Mucosa of stomach (tissue), 1 donor: ENCODE measurements at regions not wholly inside any gene's neighbourhood (a gene's known extent, or its start where the extent isn't known, plus 50 kb on each side); places are given as distances from the start of the nearest gene placed in this dataset.

Experiments
- H3K27me3 ChIP-seq: one replicate; pipeline ENCODE4 v1.7.0; 2013; ENCODE audit warnings: mild to moderate bottlenecking, low read length; ENCODE audit not compliant: control insufficient read depth, insufficient read depth
- H3K36me3 ChIP-seq: one replicate; pipeline ENCODE4 v1.7.0; 2013; ENCODE audit warnings: low read length; ENCODE audit not compliant: control insufficient read depth, insufficient read depth
- H3K4me1 ChIP-seq: one replicate; pipeline ENCODE4 v1.7.0; 2013; ENCODE audit warnings: mild to moderate bottlenecking, low read length; ENCODE audit not compliant: control insufficient read depth, insufficient read depth
- H3K4me3 ChIP-seq: one replicate; pipeline ENCODE4 v1.7.0; 2013; ENCODE audit warnings: low read length
- H3K9ac ChIP-seq: one replicate; pipeline ENCODE4 v1.7.0; 2013; ENCODE audit warnings: mild to moderate bottlenecking, low read length, moderate library complexity
- H3K9me3 ChIP-seq: one replicate; pipeline ENCODE4 v1.7.0; 2013; ENCODE audit warnings: mild to moderate bottlenecking, low read length, moderate library complexity; ENCODE audit not compliant: control insufficient read depth
- donor health status: Pancreatic carcinoma.

DNA sequence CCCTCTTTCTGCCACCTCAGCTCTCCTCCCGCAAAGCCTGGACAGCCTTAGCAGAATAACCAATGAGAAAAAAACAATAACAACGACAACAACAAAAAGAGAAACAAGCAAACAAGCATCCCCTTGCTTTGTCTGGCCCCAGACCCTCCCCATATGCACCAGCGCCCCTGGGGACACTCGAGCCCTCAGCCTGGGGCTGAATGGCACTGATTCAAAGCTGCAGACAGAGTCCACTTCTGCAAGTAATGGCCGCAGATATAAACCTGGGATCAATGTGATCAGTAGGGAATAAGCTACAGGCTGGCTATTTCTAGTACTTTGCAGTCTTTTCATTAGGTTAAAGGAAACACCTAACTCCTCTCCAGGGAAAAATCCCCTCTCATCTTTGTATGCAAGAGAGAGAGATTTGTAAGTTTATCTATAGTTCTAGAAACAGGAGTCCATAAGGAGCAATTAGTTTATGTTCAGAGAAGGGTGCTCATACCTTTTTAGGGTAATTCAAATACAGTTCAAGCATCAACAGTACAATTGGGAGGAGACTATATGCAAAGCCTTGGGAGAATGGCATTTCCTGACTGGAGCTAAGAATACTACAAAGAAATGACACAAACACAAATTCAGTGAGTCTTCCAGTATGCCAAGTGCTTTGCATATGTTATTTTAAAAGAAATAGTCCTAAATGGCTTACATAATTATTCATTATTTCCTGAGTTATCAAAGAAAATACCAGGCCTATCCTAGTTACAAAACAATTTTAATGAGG lies 122.3 kb upstream of the DDX18 start:
- Histone ChIP-seq H3K9ac (no peak overlapping the region), H3K36me3 (no peaks in the 10 kb centered on the region), H3K4me1 (peaks cover 9% of the 10 kb centered on the region), H3K9me3 (no peaks in the 10 kb centered on the region), H3K27me3 (no peaks in the 10 kb centered on the region), H3K4me3 (no peak overlapping the region)

DNA sequence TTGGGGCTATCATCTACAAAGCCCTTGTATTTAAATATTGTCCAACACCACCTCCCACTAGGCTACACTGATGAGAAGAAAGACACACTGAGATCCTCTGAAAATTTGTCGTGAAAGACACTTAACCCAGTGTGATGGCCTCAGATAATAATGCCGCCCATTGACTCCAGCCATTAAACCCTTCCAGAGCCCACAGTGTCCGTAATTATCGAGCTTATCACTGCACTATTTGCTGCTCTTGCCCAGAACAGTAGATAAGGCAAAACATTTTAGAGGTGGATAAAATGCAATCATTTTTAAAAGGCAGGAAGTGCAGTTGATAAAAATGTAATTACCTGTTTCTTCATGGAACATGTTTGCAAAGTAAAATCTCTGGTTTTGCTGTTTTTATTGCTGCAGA lies 121.3 kb upstream of the DDX18 start:
- H3K9ac ChIP-seq = no peak overlapping the region
- H3K4me1 ChIP-seq = peaks cover 9% of the 10 kb centered on the region
- H3K27me3 ChIP-seq = no peaks in the 10 kb centered on the region
- H3K4me3 ChIP-seq = no peak overlapping the region
- H3K9me3 ChIP-seq = no peaks in the 10 kb centered on the region
- H3K36me3 ChIP-seq = no peaks in the 10 kb centered on the region

DNA sequence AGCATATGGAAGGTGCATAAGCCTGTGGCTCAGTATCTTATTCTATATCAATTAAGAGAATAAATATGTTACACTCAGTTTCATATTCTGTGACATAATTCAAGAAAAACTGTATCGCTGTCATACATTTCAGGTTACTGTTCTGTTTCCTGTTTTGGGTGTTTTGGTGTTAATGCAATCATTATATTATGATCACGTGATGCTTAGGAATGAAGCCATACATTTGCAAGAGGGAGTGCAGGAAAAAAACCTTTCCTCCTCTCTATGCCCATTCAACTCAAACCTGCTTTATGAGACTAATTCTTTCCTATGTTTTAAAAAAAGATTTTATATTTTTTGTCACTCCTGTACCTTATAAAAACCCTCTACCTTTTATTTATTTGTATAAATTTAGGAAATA lies 120.8 kb upstream of the DDX18 start:
- Histone ChIP-seq H3K9me3 (no peaks in the 10 kb centered on the region), H3K27me3 (no peaks in the 10 kb centered on the region), H3K4me1 (peaks cover 9% of the 10 kb centered on the region)

DNA sequence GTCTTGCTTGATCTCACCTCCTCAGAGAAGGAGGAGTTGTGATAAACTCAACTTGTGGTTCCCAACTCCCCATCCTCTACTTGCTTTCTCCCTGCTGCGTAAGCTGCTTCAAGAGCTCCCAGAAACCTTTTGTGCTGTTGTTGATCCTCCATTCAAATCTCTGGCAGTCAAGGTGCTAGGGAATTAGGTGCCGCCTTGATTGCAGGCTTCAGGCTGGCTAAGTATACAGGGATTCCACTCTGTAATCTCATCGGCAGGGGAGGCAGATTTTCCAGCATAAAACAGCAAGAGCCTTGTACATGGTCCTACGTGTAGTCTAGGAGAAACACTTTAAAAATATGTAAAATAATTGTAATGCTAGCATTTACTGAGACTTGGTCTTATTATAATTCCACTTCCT lies 116.2 kb upstream of the DDX18 start:
- Histone ChIP-seq H3K4me1 (no peaks in the 10 kb centered on the region), H3K36me3 (no peaks in the 10 kb centered on the region), H3K9me3 (no peaks in the 10 kb centered on the region)

More for the DNA sequence above, 120.8 kb upstream of the DDX18 start:
- H3K4me3 ChIP-seq = no peak overlapping the region
- H3K9ac ChIP-seq = no peak overlapping the region
- no peaks in the 10 kb centered on the region for H3K36me3 ChIP-seq

DNA sequence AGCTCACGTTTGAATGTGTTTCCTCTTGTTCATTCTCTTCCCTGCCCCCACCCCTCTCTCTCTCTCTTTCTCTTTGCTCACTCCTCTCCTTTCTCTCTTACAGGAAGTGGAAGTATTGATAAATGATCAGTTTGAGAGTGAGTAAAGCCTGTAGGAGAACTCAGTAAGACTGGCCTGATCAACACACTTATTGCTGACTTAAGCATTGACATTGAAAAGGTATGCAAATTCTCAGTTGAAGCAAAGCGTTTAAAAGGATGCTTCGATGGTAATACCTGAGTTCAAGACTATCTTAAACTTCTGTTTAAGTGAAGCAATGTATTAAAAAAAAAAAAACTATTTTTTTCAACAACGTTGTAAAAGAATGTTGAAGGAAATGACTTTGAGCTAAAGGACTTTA lies 115.7 kb upstream of the DDX18 start:
- Histone ChIP-seq H3K4me3 (no peak overlapping the region), H3K9ac (no peak overlapping the region), H3K4me1 (no peaks in the 10 kb centered on the region), H3K9me3 (no peaks in the 10 kb centered on the region), H3K27me3 (no peaks in the 10 kb centered on the region), H3K36me3 (no peaks in the 10 kb centered on the region)

More for the DNA sequence above, 116.2 kb upstream of the DDX18 start:
- Histone ChIP-seq H3K27me3 (no peaks in the 10 kb centered on the region), H3K4me3 (no peak overlapping the region), H3K9ac (no peak overlapping the region)

DNA sequence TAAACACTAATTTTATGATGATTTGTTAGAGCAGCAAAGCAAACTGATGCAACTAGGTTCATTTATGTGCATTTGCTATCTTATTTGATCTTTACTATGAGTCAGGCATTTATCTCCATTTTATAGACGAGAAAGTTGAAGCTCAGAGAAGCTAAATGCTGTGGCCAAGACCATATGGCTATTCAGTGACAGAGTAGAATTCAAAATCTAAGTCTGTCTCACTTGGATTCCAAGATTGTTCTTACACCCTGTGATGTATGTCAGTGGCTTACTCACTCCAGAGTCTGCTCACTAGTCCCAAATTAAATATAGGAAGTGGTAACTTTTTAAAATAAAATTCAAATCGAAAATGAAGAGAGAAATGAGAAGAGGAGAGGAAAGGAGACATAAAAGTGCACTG lies 114.0 kb upstream of the DDX18 start:
- Histone ChIP-seq H3K4me1 (no peaks in the 10 kb centered on the region), H3K4me3 (no peak overlapping the region), H3K9ac (no peak overlapping the region), H3K9me3 (no peaks in the 10 kb centered on the region), H3K27me3 (no peaks in the 10 kb centered on the region), H3K36me3 (no peaks in the 10 kb centered on the region)

DNA sequence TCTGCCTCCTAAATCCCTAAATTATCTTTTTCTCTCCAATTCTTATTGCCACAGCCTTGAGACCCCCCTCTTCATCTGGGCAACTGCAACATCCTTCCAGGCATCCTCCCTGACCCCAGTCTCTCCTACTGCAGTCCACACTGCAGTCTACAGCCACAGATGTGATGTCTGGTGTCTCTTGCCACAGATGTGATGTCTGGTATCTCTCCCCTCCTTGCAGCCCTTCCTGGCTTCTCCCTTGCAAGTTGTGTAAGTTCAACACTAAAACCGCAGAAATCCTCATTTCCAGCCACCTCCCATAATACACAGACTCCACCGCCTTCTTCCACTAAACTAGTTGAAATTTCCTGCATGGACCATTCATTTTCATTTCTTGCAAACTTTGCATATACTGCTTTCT lies 113.1 kb upstream of the DDX18 start:
- Histone ChIP-seq H3K36me3 (no peaks in the 10 kb centered on the region), H3K9ac (no peak overlapping the region), H3K4me3 (no peak overlapping the region), H3K9me3 (no peaks in the 10 kb centered on the region), H3K4me1 (no peaks in the 10 kb centered on the region), H3K27me3 (no peaks in the 10 kb centered on the region)

DNA sequence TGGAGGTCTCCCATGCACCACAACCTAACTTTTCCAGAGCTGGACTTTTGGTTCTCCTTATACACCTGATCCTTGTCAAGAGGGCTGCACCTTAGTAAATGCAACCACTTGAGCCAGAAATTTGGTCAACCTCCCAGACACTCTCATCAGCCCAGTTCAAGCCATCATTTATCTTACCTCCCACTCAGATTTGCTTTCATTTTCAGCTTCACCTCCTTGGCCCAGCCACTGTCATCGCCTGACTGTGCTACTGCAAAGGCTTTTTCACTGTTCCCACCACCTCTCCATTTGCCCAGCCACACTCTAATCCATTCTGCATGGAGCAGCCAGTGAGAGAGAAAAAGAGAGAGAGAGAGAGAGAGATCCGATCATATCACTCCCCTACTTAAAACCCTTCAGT lies 112.4 kb upstream of the DDX18 start:
- H3K9ac ChIP-seq = no peak overlapping the region
- no peaks in the 10 kb centered on the region for H3K27me3 ChIP-seq
- no peaks in the 10 kb centered on the region for H3K9me3 ChIP-seq
- no peaks in the 10 kb centered on the region for H3K4me1 ChIP-seq
- no peak overlapping the region for H3K4me3 ChIP-seq
- H3K36me3 ChIP-seq = no peaks in the 10 kb centered on the region

DNA sequence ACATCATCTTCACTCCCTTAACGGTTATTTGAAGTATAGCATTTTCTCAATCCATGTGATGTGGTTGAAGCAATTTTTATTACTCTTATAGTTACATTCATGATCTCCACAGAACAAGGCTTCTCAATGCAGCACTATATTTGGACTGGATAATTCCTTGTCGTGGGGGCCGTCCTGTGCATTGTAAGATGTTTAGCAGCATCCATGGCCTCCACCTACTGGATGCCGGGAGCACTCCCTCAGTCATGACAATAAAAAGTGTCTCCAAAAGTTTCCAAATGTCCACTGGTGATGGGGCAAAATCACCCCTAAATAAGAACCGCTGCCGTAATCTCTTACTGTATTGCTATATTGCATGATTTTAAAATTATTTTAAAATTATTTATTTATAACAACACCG lies 110.6 kb upstream of the DDX18 start:
- no peak overlapping the region for H3K4me3 ChIP-seq

DNA sequence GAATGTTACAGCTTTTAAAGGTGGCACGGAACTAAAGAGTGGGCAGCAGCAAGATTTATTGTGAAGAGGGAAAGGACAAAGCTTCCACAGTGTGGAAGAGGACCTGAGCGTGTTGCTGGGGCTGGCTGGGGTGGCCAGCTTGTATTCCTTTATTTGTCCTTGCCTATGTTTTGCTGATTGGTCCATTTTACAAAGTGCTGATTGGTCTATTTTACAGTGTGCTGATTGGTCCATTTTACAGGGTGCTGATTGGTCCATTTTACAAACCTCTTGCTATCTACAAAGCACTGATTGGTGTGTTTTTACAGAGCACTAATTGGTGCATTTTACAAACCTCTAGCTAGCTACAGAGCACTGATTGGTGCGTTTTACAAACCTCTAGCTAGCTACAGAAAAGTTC lies 109.7 kb upstream of the DDX18 start:
- Histone ChIP-seq H3K27me3 (no peaks in the 10 kb centered on the region), H3K9me3 (no peaks in the 10 kb centered on the region), H3K36me3 (no peaks in the 10 kb centered on the region), H3K9ac (no peak overlapping the region), H3K4me1 (peaks cover 4% of the 10 kb centered on the region), H3K4me3 (no peak overlapping the region)

More for the DNA sequence above, 110.6 kb upstream of the DDX18 start:
- Histone ChIP-seq H3K9me3 (no peaks in the 10 kb centered on the region), H3K36me3 (no peaks in the 10 kb centered on the region), H3K4me1 (no peaks in the 10 kb centered on the region), H3K27me3 (no peaks in the 10 kb centered on the region), H3K9ac (no peak overlapping the region)

DNA sequence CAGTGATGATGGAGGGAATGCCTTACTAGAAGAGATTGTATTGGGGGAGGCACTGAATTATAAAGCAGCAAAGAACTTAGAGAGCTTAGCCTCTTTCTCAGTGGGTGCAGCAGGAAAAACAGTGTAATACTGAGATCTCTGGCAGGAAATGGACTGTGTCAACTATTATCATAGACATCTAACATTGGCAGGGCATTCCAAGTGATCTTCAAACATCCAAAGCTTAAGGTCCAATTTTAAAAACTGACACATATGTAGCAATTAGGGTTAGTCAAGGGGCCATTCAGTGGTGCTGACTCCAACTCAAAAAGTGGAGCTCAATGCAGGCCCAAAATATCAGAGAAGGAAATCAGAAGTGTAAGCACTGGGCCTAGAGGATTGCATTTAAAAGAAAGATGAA lies 106.6 kb upstream of the DDX18 start:
- Histone ChIP-seq H3K9ac (no peak overlapping the region), H3K9me3 (no peaks in the 10 kb centered on the region), H3K4me3 (no peak overlapping the region), H3K36me3 (no peaks in the 10 kb centered on the region), H3K4me1 (peaks cover 9% of the 10 kb centered on the region), H3K27me3 (no peaks in the 10 kb centered on the region)

DNA sequence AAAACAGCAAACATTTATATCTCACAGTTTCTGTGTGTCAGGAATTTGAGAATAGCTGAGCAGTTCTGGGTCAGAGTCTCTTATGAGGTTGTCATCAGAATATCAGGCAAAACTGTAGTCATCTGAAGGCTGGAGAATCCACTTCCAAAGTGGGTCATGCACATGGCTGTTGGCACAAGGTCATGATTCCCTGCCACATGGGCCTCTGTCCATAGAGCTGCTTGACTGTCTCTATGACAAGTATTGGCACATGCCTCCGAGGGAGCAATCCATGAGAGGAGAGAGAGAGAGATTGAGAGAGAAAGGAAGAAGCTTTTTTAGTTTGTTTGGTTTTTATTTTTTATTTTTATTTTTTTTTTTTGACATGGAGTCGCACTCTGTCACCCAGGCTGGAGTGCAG lies 101.8 kb upstream of the DDX18 start:
- Histone ChIP-seq H3K27me3 (no peaks in the 10 kb centered on the region), H3K4me1 (peaks cover 17% of the 10 kb centered on the region), H3K4me3 (no peak overlapping the region), H3K9ac (no peak overlapping the region), H3K36me3 (no peaks in the 10 kb centered on the region), H3K9me3 (no peaks in the 10 kb centered on the region)

DNA sequence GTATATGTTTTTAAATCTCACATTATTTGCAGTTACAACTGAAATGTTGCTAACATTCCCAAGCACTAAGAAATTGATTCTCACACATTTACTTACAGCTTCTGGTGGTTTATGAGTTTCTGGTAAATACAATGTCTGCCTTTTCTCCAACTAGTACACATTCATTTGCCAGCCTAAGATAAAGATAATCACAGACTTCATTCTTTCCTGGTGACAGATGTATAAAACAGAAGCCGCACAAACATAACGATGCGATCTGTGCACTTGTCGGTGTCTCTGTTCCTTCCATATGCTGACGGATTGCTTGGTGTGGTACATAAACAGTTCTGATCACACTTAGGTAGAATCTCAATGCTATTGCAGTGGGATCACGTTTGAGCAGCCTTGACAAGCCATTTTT lies 100.4 kb upstream of the DDX18 start:
- Histone ChIP-seq H3K9ac (no peak overlapping the region), H3K36me3 (no peaks in the 10 kb centered on the region), H3K27me3 (no peaks in the 10 kb centered on the region), H3K9me3 (no peaks in the 10 kb centered on the region), H3K4me1 (peaks cover 14% of the 10 kb centered on the region), H3K4me3 (no peak overlapping the region)
